NAMALWA (cell line): ENCODE measurements at regions not wholly inside any gene's neighbourhood (a gene's known extent, or its start where the extent isn't known, plus 50 kb on each side); places are given as distances from the start of the nearest gene placed in this dataset.
"Not testable (repeated sequence)": the region's sequence is repeated elsewhere in the genome, so short reads cannot be mapped to it uniquely, and the experiment has no call there.

Experiments
- DNase-seq: peaks from one replicate; pipeline ENCODE4 v3.0.0-alpha.2; 2015; ENCODE audit warnings: low spot score

- no peak for DNase-seq
These were observed 166.3 kb downstream of the PHLDA1 start for GRCh38 chr12:75865315-75865714.

GRCh38 chr12:75864161-75864560 is 167.4 kb downstream of the PHLDA1 start:
- no peak for DNase-seq

GRCh38 chr12:75863533-75863932 is 168.0 kb downstream of the PHLDA1 start:
- no peak for DNase-seq

- DNase-seq = no peak
These were observed 168.7 kb downstream of the PHLDA1 start for GRCh38 chr12:75862692-75863471.

GRCh38 chr12:75859868-75860267 is 171.7 kb downstream of the PHLDA1 start:
- DNase-seq = no peak

GRCh38 chr12:75856235-75856634 is 175.3 kb downstream of the PHLDA1 start:
- DNase-seq = no peak

- DNase-seq = no peak
These were observed 176.2 kb downstream of the PHLDA1 start for GRCh38 chr12:75855360-75855759.

GRCh38 chr12:75854681-75855309 is 176.8 kb downstream of the PHLDA1 start:
- no peak for DNase-seq

GRCh38 chr12:75854137-75854536 is 177.4 kb downstream of the PHLDA1 start:
- DNase-seq = not testable (repeated sequence)

GRCh38 chr12:75853626-75854025 is 177.9 kb downstream of the PHLDA1 start:
- DNase-seq = peak; percentile 9

- DNase-seq = no peak
These were observed 178.6 kb downstream of the PHLDA1 start for GRCh38 chr12:75852956-75853355.

- no peak for DNase-seq
These were observed 179.4 kb downstream of the PHLDA1 start for GRCh38 chr12:75852143-75852542.

GRCh38 chr12:75850721-75851462 is 180.7 kb downstream of the PHLDA1 start:
- no peak for DNase-seq

- no peak for DNase-seq
These were observed 182.6 kb downstream of the PHLDA1 start for GRCh38 chr12:75848961-75849360.

- DNase-seq = no peak
These were observed 183.1 kb downstream of the PHLDA1 start for GRCh38 chr12:75848431-75848925.

GRCh38 chr12:75846102-75846501 is 185.5 kb downstream of the PHLDA1 start:
- DNase-seq = no peak

- DNase-seq = no peak
These were observed 186.6 kb downstream of the PHLDA1 start for GRCh38 chr12:75844985-75845384.

- no peak for DNase-seq
These were observed 187.4 kb downstream of the PHLDA1 start for GRCh38 chr12:75844049-75844770.

GRCh38 chr12:75842090-75842489 is 189.5 kb downstream of the PHLDA1 start:
- no peak for DNase-seq

- DNase-seq = no peak
These were observed 190.6 kb downstream of the PHLDA1 start for GRCh38 chr12:75840994-75841355.

GRCh38 chr12:75838309-75838708 is 193.3 kb downstream of the PHLDA1 start:
- DNase-seq = no peak

GRCh38 chr12:75837700-75838099 is 193.9 kb downstream of the PHLDA1 start:
- DNase-seq = no peak
